HG03571 (cell line): ENCODE measurements at regions not wholly inside any gene's neighbourhood (a gene's known extent, or its start where the extent isn't known, plus 50 kb on each side); places are given as distances from the start of the nearest gene placed in this dataset.

Experiments used
- ATAC-seq: cut with Tn5 transposase; IDR thresholded peaks from one replicate; pipeline ENCODE4 v1.9.1; 2021; ENCODE audit not compliant: unreplicated experiment

GRCh38 chr6:24987446-24988115 is 51.8 kb upstream of the RIPOR2 start:
- ATAC-seq: no peak

- no peak for ATAC-seq
Measured at GRCh38 chr6:24988562-24988961, 52.8 kb upstream of the RIPOR2 start.

- ATAC-seq: no peak
Measured at GRCh38 chr6:24990236-24990845, 54.6 kb upstream of the RIPOR2 start.

GRCh38 chr6:24990944-24991809 is 55.4 kb upstream of the RIPOR2 start:
- no peak for ATAC-seq

GRCh38 chr6:24991810-24992467 is 56.2 kb upstream of the RIPOR2 start:
- peak; percentile 58 for ATAC-seq

- ATAC-seq: no peak
Measured at GRCh38 chr6:24994812-24995211, 59.1 kb upstream of the RIPOR2 start.

- no peak for ATAC-seq
Measured at GRCh38 chr6:24995270-24995669, 59.5 kb upstream of the RIPOR2 start.

- no peak for ATAC-seq
Measured at GRCh38 chr6:24996269-24996836, 60.6 kb upstream of the RIPOR2 start.

GRCh38 chr6:24997231-24997630 is 61.5 kb upstream of the RIPOR2 start:
- ATAC-seq: no peak

- ATAC-seq: no peak
Measured at GRCh38 chr6:24997905-24998304, 62.1 kb upstream of the RIPOR2 start.

GRCh38 chr6:25002326-25003091 is 66.7 kb upstream of the RIPOR2 start:
- no peak for ATAC-seq

- no peak for ATAC-seq
Measured at GRCh38 chr6:25004357-25004756, 68.6 kb upstream of the RIPOR2 start.

GRCh38 chr6:25005010-25005409 is 69.2 kb upstream of the RIPOR2 start:
- ATAC-seq: no peak

- no peak for ATAC-seq
Measured at GRCh38 chr6:25006075-25006474, 70.3 kb upstream of the RIPOR2 start.

- ATAC-seq: no peak
Measured at GRCh38 chr6:25006565-25007001, 70.8 kb upstream of the RIPOR2 start.

- ATAC-seq: peak; percentile 67
Measured at GRCh38 chr6:25007269-25007699, 71.5 kb upstream of the RIPOR2 start.

GRCh38 chr6:25008707-25009392 is 73.1 kb upstream of the RIPOR2 start:
- ATAC-seq: no peak

- ATAC-seq: no peak
Measured at GRCh38 chr6:25009393-25009710, 73.6 kb upstream of the RIPOR2 start.

- no peak for ATAC-seq
Measured at GRCh38 chr6:25010176-25010575, 74.4 kb upstream of the RIPOR2 start.
